NCI-H82 treated with DMSO at 0.1 percent for 48 hours (cell line): ENCODE measurements at regions not wholly inside any gene's neighbourhood (a gene's known extent, or its start where the extent isn't known, plus 50 kb on each side); places are given as distances from the start of the nearest gene placed in this dataset.

Experiments used
- DNase-seq: peaks from one replicate; lab custom pipeline; 2025; ENCODE audit not compliant: unreplicated experiment; lab: John Stamatoyannopoulos, UW

DNA sequence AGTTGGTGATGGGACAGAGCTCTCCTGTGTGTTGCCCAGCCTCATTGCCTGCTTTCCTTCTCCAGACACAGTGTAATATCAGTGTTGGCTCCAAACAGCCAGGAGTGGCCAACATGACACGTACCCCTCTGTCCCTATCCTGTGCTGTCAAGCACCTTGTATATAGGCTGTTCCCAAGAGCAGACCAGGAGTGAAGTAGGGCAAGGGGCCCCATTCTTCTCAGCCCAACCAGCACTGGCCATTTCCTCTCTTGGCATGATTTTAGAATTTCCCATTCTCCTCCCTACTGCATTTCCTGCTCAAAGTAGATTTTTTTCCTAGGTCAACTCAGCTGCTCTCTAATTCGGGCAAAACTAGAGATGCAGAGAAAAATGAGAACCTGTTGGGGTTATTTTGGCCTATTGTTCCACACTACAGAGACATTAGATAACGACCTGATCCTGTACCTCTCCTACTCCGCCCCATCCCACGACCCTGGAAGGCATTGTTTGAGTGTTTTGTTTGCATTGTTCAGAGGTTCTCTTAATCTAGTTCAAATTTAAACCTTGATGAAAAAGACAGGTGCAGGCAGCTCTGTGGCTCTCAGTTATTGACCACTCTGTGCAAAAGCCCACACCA lies 95.6 kb downstream of the RASSF10 start:
- DNase-seq: no peak

DNA sequence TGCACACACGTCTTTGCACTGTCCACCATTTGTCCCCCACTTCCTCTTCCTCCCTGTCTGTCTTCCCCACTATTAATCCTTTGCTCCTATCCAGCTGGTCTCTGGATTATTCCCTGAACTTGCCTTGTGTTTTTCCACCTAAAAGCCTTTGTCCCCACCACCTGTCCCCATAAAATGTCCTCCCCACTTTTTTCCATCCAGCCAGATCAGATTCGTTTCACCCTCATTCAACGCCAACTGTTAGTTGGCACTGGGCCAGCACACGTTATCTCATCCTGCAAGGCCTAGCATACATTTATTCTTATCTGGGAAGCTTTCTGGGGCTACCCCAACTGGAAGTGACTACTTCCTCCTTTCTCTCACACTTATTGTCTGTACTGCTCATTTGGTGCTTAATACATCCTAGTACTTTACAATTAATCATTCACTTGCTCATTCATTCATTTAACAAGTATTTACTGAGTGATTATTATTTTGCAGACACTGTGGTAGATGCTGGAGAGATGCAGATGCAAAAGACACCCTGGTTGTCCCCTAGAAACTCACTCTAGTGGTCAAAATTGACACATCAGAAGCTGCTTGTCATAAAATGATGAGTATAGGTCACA lies 96.2 kb downstream of the RASSF10 start:
- peak; percentile 91 for DNase-seq

DNA sequence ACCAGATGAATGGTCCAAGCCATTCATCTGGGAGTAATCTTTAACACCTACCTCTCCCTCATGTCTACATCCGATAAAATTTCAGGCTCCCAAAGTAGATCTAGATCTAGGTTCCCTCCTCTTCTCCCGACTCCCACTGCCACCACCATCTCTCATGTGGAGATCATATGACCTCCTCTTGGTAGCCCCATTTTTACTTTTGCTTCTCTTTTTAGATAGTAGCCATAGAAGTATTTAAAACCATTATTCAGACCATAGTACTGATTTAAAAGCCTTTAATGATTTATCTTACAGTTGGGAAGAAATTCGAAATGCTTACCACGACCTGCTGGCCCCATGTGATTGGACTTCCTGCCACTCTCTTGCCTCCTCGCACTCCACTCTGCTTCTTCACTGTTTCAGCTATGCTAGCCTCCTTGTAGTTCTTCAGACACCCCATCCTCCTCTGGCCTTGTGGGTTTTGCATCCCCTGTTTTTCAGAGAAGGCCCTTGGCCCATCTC lies 98.5 kb downstream of the RASSF10 start:
- DNase-seq: no peak

DNA sequence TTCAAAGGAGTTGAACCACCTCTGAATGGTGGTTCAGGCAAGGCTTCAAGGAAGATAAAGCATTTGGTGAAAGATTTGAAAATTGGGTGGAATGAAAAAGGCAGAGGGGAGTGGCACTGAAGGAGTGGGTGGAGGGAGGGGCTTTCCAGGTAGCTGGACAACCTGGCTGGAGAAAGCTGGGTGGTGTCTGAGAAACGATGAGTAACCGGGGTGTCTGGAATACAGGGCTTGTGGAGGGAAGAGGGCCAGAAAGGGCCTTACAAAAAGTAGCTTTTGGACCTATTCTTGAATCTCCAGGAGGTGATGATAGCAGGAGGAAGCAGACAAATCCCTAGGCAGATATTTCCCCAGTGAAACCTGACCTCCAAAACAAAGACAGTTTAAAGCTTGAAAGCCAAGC lies 99.3 kb downstream of the RASSF10 start:
- DNase-seq: no peak

DNA sequence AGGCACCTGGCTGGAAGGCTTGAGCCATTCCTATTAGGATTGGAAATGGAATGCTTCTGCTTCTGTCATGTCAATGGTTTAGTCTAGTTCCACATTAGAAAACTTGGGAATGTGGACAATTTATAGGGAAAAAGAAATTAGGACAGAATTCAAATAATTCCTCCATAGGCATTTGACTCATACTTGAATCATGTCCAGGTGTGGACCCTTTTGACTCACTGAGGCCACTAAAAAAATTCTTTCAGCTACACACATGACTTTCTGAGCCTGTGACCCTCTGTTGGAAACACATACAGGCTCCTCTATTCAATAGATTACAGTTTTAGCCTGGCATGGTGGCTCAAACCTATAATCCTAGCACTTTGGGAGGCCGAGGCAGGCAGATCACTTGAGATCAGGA lies 100.5 kb downstream of the RASSF10 start:
- DNase-seq: no peak

DNA sequence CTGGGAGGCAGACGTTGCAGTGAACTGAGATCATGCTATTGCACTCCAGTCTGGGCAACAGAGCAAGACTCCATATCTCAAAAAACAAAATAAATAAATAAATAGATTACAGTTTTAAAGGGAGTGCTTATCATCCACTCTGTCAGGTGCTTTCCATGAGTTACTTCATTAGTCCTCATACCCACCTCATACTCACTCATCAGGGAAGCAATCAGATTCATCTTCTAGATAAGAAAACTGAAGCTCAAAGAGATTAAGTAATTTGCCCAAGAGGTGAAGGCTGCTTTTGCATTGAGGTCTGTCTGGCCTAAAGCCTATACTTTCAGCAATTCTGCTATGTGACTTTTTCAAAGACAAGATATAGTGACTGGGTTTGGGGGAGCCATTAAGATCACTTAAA lies 101.0 kb downstream of the RASSF10 start:
- DNase-seq: no peak

DNA sequence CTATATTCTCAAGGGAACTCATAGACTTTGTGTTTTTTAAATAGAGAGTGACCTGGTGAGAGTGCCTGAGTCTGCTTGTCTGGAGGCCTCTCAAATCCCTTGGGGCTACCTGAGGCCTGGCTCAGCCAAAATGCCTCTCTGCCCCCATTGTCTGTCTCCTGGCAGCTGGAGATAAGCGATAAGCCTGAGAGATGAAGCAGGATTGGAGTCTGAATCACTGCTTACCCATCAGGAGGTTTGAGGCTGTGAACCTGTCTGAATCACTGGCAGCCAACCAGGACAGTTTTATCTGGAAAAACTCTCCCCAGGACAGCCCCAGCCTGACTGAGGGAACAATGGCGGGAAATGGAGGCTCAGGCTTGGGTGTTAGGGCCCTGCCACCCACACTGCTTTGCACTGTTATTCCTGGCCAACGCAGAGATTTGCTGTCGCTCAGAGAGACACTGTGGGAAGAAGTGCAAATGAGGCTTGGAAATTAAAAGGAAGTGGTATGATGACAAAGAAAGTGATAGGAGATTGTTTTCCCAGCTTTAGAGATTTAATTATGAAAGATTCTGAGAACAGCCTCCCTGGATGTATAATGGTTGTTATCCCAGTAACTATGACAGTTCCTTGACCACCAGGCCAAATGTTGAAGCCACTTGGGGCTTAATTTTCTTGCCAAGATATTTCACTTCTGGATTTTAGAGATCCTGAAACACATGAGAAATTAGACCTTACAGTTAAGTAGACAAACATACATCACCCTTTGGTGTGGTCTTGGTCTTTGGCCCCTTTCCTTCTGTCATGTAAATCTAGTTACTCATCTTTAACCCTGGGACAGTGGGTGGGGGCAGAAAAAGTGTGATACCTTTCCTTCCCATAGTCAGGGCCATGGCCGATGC lies 102.1 kb downstream of the RASSF10 start:
- peak; percentile 40 for DNase-seq

DNA sequence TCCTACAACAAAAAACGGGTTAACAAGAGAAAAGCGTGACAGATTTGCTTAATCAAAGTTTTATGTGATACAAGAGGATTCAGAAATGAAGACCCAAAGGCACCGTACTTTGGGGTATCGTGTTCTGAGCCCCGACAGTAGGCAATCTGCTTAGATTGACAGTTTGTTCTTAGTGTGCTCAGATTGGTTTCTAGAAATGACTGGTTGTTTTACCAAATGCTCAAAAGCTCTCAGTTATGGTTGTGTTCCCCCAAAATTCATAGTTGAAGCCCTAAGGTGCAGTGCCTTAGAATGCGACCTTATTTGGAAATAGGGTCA lies 102.7 kb downstream of the RASSF10 start:
- DNase-seq: no peak

DNA sequence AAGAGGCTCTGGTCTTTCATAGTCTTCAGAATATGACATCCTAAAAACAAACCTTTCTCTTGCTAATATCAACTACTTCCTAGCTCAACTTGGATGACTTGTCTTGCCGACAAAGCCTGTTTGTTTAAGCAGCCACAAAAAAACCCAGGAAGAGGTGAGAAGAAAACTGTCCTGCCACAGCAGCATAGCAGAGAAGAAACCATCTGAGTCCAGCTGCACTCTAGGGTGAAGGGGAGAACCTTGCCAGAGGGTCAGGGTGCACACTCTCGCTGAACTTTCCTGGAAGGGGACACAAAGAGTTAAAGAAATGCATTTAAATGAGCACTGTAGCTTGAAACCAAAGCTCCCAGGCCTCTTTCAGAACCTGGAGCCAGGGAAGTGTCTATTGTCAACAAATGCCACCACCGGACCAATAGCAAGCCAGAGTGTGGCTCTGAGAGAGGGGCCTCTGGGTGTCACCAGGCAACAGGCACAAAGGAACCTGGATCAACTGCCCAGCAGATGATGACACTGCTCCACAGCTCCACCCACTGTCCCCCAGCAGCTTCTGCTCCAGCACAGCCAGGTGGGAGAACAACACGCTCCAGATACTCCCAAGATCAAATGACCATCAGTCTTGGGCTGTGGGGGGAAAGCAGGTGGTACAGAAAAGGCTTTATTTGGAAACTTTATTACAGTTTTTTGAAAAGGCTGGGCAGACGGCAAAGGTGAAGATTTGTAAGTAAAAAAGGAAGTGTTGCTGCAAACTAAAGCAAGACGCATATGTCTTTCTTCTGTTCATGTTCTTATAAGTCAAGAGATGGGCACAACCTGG lies 105.7 kb downstream of the RASSF10 start:
- peak; percentile 42 for DNase-seq

DNA sequence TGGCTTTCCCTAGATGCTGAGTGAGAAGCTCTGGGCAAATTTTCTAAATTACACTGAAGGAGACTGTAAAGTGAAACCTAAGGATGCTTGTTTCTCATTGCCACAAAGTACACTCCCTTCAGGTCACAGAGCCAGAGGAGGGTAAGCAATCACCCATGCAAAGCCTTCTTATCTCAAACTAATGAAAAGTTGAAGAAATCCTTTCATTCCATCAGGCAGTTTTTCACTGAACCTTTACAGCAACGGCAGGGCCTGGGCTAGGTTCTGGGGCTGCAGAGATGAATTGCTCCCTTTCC lies 106.2 kb downstream of the RASSF10 start:
- DNase-seq: no peak

DNA sequence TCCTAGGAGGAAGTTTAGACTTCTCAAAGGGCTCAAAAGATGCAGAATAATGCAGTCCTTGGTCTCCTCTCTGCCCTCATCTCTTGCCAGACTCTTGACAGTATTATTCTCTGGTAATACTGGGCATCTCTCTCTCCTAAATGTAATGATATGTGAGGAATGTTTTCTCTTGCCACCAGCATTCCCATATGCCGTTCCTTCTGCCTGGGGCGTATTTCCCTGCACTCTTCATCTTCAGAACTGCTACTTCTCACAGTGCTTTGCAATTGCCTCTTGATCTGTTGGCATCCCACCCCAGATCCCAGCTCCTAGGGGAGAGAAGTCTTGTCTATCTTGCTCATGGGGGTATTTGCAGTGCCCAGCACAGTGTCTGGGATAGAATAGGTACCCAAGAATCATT lies 107.4 kb downstream of the RASSF10 start:
- DNase-seq: no peak

DNA sequence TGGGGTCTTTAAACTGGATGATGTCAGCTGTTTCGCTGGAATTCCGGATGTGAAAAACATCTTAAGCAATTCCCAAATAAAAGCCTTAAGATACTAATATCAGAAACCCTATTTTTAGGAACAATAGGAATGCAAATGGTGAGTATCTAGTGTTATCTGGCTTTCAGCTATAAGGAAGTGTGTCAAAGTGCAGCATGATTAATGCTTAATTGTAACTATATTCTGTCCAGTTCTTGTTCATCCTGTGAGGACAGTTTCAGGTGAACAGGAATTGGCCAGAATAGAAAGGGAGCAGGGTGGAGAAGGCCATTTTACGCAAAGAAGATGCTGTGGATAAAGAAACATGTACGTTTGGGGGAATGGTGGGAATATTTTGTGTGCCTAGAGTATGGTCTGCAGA lies 108.2 kb downstream of the RASSF10 start:
- DNase-seq: no peak

DNA sequence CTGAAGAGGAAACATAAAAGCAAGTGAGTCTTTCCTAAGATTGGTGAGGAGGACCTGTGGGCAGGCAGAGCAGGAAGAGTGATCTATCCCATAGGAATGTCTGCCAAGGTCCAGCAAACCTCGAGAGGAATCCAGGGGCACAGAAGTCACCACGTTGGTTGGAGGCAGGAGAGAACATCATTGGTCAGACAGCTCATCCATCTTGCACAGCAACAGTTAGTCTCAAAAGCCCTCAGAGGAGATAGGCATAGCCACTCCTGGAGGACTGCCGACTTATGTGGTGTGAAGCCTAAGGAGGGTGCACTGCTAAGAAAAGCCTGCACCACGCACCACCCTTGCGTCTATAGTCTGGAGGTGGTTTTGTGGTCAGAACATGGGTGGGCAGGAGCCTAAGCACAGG lies 109.1 kb downstream of the RASSF10 start:
- DNase-seq: no peak

DNA sequence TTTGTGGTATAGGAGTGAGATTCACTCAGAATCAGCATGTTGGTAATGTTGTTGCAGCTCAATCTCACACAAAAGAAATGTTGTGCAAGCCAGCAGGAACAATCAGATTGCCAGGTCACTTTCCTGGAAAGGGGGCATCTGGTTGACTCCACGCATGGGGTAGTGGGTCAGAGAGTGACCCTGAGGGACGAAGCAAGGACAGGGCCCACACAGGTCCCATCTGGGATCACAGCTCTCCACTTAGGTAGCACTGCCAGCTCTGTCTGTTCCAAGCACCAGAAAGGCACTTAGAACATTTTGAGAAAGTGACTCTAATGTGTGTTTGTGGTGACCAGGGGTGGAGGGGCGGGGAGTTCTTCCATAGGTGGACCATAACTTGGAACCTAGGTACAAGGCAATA lies 109.5 kb downstream of the RASSF10 start:
- DNase-seq: no peak

DNA sequence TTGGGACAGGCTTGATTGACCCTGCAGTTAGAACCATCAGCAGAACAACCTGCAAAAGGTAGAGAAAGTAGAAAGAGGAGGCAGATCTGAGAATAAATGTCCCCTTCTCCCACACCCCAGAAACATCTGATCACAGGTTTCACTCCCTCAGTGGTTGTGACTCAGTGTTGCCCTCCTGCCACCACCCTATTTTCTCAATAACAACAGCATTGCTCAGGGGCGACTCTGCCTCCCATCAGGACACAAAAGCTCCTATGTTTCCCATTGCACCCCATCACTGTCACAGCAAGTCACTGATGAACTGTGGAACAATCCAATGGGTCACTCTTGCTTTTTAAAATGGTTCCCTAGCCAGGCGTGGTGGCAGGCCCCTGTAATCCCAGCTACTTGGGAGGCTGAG lies 110.2 kb downstream of the RASSF10 start:
- no peak for DNase-seq

DNA sequence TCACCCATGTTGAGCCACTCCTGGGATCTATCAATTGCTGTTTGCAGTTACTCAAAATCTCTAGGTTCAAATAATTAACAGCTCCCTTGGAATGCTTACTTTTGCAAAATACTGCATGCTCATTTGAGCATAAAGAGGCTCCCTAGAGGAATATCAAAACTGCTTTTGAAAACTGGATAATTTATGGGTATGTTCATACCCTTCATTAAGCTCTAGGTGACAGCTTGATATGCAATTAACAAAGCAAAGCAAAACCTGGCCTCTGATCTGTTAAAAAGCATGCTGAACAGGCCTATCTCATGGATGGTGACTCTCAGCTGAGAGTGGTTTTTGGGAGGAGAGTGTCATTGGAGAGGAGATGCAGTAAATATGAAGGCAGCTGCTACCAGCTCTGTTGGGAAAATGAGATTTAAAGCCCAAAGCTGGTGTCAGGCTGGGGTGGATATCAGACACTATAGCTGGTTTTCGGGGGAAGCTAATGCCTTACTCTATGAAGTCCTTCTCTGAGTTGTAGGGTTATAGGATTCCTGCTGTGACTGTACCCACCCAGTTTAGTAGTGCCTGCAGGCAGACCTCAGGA lies 110.9 kb downstream of the RASSF10 start:
- DNase-seq: no peak

DNA sequence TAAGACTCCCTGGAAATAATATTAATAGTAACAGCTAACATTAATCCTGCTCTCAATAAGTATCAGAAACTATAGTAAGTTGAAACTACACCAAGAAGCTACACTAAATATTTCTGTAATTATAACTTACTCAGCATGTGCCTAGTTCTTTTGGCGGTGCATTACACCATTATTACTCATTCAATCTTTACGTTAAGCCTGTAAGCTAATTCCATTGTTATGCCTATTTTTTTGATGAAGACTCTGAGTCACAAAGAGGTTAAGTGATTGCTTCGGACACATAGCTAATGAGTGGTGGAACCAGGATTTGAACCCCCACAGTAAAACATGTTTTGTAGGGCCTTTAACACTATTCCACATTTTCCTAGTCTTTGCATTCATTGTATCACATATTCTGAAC lies 111.6 kb downstream of the RASSF10 start:
- no peak for DNase-seq

DNA sequence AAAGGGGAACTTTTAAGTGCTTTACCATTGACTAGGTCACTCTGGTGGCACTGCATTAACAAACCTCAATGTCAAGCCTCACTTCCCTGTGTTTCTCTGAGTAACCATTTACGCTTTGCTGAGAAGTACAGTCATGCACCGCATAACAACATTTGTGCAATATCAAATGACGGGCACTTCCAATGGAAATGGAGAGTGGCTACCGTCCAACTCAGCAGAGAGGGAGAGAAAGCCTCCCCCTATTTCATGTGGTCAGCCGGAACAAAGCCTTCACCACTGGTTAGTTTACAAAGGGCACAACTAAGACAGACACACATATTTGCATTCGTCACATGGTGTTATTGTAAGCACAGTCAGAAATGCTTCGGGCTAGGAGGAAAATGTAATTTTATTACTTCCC lies 117.3 kb downstream of the RASSF10 start:
- no peak for DNase-seq

DNA sequence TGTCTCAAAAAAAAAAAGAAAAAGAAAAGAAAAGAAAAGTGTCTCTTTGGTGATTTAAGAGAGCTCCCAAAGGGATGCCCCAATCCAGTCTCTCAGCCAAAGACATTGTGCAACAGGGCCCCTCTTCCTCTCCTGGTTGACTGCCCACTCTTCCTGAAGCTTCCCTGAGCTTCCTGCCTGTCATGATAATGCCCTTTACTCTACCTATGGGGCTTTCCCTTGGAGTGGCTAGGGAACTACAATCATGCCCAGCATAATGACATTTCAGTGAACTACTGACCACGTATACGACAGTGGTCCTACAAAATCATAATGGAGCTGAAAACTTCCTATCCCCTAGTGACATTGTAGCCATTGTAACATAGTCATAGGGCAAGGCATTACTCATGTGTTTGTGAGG lies 118.0 kb downstream of the RASSF10 start:
- DNase-seq: no peak

DNA sequence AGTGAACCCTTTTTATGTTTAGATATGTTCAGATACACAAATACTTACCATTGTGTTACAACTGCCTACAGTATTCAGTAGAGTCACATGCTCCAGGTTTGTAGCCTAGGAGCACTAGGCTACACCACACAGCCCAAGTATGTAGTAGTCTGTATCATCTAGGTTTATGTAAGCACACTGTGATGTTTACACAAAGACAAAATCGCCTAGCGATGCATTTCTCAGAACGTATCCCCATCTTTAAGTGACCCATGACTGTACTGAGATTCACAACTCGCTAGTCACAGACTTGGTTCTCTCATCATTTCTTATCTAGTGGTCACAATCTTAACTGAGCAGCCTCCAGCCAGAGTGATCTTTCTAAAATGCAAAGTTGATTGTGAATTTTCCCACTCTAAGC lies 119.2 kb downstream of the RASSF10 start:
- DNase-seq: no peak

DNA sequence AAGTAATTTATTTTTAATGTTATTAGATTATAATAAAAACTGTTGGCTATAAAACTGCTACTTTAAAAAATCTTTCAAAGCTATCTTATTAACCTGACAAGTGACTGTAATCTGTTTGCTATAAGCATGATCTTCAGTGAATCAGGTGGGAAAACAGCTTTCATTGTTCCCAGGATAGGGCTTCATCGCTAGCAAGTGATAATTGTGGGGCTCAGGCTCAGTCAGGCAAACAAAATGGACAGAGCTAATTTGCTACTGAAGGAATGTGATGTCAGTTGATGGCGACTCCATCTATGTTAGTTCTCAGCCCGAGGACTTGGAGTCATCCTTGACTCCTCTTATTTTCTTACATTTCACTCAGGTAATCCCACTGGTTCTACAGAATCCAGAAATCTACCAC lies 125.0 kb downstream of the RASSF10 start:
- DNase-seq: no peak
